MM.1S (cell line): ENCODE measurements at regions not wholly inside any gene's neighbourhood (a gene's known extent, or its start where the extent isn't known, plus 50 kb on each side); places are given as distances from the start of the nearest gene placed in this dataset.

Experiments
- DNase-seq: peaks from one replicate; pipeline ENCODE4 v3.0.0-alpha.2; 2015
- H2AFZ ChIP-seq: fragments of 300-600 bp; sonication (generic); 2 replicates; pipeline ENCODE4 v1.6.0; 2016; ENCODE audit warnings: antibody characterized with exemption, low read length
- H3F3A ChIP-seq: fragments of 300-600 bp; sonication (generic); 2 replicates; pipeline ENCODE4 v1.6.1; 2016; ENCODE audit warnings: mild to moderate bottlenecking, antibody characterized with exemption, low read length, moderate library complexity, mixed read lengths; ENCODE audit not compliant: insufficient read depth
- H3K27ac ChIP-seq: fragments of 300-600 bp; sonication (generic); 2 replicates; pipeline ENCODE4 v1.5.1; 2016; ENCODE audit warnings: mild to moderate bottlenecking, low read length
- H3K27me3 ChIP-seq: fragments of 300-600 bp; sonication (generic); replicated peaks from 2 replicates; pipeline ENCODE4 v1.6.0; 2016; ENCODE audit warnings: low read length; ENCODE audit not compliant: insufficient read depth
- H3K36me3 ChIP-seq: fragments of 300-600 bp; sonication (generic); replicated peaks from 2 replicates; pipeline ENCODE4 v1.6.1; 2016; ENCODE audit warnings: mild to moderate bottlenecking, low read length, mixed read lengths; ENCODE audit not compliant: insufficient read depth
- H3K4me1 ChIP-seq: fragments of 300-600 bp; sonication (generic); 2 replicates; pipeline ENCODE4 v1.6.1; 2016; ENCODE audit warnings: low read length, mixed read lengths
- H3K4me2 ChIP-seq: fragments of 300-600 bp; sonication (generic); 2 replicates; pipeline ENCODE4 v1.6.0; 2016; ENCODE audit warnings: low read depth, low read length
- H3K4me3 ChIP-seq: fragments of 300-600 bp; sonication (generic); 2 replicates; pipeline ENCODE4 v1.5.1; 2016; ENCODE audit warnings: low read length, mixed read lengths
- H3K79me2 ChIP-seq: fragments of 300-600 bp; sonication (generic); 2 replicates; pipeline ENCODE4 v1.6.1; 2016; ENCODE audit warnings: mixed run types, low read length, mixed read lengths
- H3K9ac ChIP-seq: fragments of 300-600 bp; sonication (generic); 2 replicates; pipeline ENCODE4 v1.6.1; 2016; ENCODE audit warnings: low read length, mixed read lengths
- H3K9me2 ChIP-seq: fragments of 300-600 bp; sonication (generic); replicated peaks from 2 replicates; pipeline ENCODE4 v1.6.1; 2016; ENCODE audit warnings: mild to moderate bottlenecking, low read length, mixed read lengths; ENCODE audit not compliant: insufficient read depth
- H3K9me3 ChIP-seq: fragments of 300-600 bp; sonication (generic); replicated peaks from 2 replicates; pipeline ENCODE4 v1.6.1; 2016; ENCODE audit warnings: mild to moderate bottlenecking, low read length, mixed read lengths; ENCODE audit not compliant: insufficient read depth
- H4K20me1 ChIP-seq: fragments of 300-600 bp; sonication (generic); 2 replicates; pipeline ENCODE4 v1.6.1; 2016; ENCODE audit warnings: mild to moderate bottlenecking, low read length, moderate library complexity, mixed read lengths; ENCODE audit not compliant: insufficient read depth
- EZH2 ChIP-seq: fragments of 300-600 bp; sonication (generic); optimal IDR thresholded peaks from 2 replicates; pipeline ENCODE3; 2017; ENCODE audit warnings: low read depth, mild to moderate bottlenecking, antibody characterized with exemption, low read length, mixed read lengths
- EZH2phosphoT487 ChIP-seq: fragments of 300-600 bp; sonication (generic); IDR thresholded peaks from 2 replicates; pipeline ENCODE4 v1.6.1; 2018; ENCODE audit warnings: antibody characterized with exemption, low read length
- TF ChIP-seq, protein P1 (sequence below): fragments of 300-600 bp; sonication (generic); IDR thresholded peaks from 2 replicates; pipeline ENCODE4 v1.5.1; 2016; ENCODE audit warnings: antibody characterized with exemption, low read length, mixed read lengths

DNA sequence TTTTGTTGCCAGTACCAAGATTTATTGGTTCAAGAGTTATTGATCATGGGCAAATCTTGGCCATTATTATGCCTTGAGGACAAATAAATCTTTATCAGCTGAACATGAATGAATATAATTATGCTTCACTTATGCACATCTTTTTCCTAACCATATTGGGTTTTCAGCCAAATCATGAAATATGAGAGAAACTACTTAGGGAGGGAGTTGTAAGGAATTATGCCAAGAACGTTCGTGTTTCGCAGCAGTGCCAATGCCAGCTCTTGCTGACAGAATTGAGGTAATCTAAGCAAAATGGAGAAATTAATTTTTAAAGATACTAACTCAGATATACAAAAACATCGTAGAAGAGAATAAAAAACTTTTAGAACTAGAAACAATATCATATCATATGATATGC is 301.1 kb upstream of the SASH1 start:
- no peaks in the 10 kb centered on the region for H3K36me3 ChIP-seq
- H3F3A ChIP-seq, result no peaks in the 10 kb centered on the region
- no peak overlapping the region for H3K9ac ChIP-seq
- no peaks in the 10 kb centered on the region for H3K9me3 ChIP-seq
- TF ChIP-seq EZH2phosphoT487 (no peak), EZH2 (no peak)
- TF ChIP-seq, protein P1, sequence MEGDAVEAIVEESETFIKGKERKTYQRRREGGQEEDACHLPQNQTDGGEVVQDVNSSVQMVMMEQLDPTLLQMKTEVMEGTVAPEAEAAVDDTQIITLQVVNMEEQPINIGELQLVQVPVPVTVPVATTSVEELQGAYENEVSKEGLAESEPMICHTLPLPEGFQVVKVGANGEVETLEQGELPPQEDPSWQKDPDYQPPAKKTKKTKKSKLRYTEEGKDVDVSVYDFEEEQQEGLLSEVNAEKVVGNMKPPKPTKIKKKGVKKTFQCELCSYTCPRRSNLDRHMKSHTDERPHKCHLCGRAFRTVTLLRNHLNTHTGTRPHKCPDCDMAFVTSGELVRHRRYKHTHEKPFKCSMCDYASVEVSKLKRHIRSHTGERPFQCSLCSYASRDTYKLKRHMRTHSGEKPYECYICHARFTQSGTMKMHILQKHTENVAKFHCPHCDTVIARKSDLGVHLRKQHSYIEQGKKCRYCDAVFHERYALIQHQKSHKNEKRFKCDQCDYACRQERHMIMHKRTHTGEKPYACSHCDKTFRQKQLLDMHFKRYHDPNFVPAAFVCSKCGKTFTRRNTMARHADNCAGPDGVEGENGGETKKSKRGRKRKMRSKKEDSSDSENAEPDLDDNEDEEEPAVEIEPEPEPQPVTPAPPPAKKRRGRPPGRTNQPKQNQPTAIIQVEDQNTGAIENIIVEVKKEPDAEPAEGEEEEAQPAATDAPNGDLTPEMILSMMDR, result no peak
- H2AFZ ChIP-seq, result no peak overlapping the region
- no peaks in the 10 kb centered on the region for H3K4me1 ChIP-seq
- H3K4me2 ChIP-seq, result no peak overlapping the region
- H4K20me1 ChIP-seq, result no peaks in the 10 kb centered on the region
- H3K79me2 ChIP-seq, result no peaks in the 10 kb centered on the region
- H3K27ac ChIP-seq, result no peak overlapping the region
- DNase-seq, result no peak
- H3K27me3 ChIP-seq, result no peaks in the 10 kb centered on the region
- H3K9me2 ChIP-seq, result no peaks in the 10 kb centered on the region
- no peak overlapping the region for H3K4me3 ChIP-seq

DNA sequence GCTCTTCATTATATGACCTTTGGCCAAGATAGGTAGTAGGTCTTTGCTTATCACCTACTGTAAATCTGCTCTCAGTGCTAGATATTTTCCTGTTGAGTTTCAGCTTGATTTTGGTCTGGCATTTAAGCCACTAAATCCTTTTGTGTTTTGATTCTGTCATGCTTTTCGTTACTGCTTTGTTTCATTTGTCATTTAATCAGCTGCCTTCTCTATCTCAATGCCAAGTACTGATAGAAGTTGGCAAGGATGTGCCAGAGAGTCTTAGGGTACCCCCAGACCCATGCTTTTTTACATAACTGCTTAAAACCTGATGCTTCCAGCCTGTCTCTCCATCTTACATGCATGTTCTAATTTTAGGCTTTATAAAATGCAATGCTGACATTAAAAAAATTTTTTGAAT is 300.1 kb upstream of the SASH1 start:
- Histone ChIP-seq H3K4me3 (no peak overlapping the region), H3K9me2 (no peaks in the 10 kb centered on the region), H3K9me3 (no peaks in the 10 kb centered on the region), H4K20me1 (no peaks in the 10 kb centered on the region), H3K9ac (no peak overlapping the region), H3K4me2 (no peak overlapping the region), H3K27ac (no peak overlapping the region), H2AFZ (no peak overlapping the region), H3K4me1 (no peaks in the 10 kb centered on the region), H3F3A (no peaks in the 10 kb centered on the region), H3K27me3 (no peaks in the 10 kb centered on the region), H3K36me3 (no peaks in the 10 kb centered on the region), H3K79me2 (no peaks in the 10 kb centered on the region)
- DNase-seq, result no peak
- TF ChIP-seq EZH2, result no peak
- TF ChIP-seq, protein P1, result no peak
- TF ChIP-seq EZH2phosphoT487, result no peak

DNA sequence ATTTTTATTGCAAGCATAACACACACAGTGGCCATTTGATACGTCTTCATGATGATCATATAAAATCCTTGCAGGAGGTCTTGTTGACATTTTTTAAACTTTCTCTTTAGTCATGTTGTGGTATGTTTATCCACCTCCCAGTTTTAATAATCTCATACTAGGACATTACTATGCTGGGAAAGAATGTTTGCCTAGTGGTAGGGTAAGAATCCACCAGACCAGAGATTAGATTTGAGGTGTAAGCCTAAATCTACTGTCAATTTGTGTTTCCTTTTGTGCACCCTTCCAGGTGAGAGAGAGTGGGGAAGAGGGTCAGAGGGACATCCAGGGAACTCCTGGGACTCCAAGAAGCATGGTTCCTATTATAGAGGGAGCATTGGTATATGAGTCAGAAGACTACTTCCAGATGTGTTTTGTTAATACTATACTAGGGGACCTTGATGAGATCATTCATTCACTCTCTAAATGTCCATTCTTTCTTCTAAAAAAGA is 298.3 kb upstream of the SASH1 start:
- no peak overlapping the region for H2AFZ ChIP-seq
- H3K9me3 ChIP-seq, result no peaks in the 10 kb centered on the region
- DNase-seq, result no peak
- H3K36me3 ChIP-seq, result no peaks in the 10 kb centered on the region
- H3K4me1 ChIP-seq, result no peaks in the 10 kb centered on the region
- H3K27me3 ChIP-seq, result no peaks in the 10 kb centered on the region
- no peak overlapping the region for H3K4me3 ChIP-seq
- no peaks in the 10 kb centered on the region for H3K9me2 ChIP-seq
- no peaks in the 10 kb centered on the region for H4K20me1 ChIP-seq
- TF ChIP-seq, protein P1, result no peak
- no peak for TF ChIP-seq EZH2
- TF ChIP-seq EZH2phosphoT487, result no peak
- no peak overlapping the region for H3K4me2 ChIP-seq
- no peaks in the 10 kb centered on the region for H3F3A ChIP-seq
- no peak overlapping the region for H3K9ac ChIP-seq
- no peak overlapping the region for H3K27ac ChIP-seq
- no peaks in the 10 kb centered on the region for H3K79me2 ChIP-seq
